Stimulated activated CD8-positive, alpha-beta memory T cell treated with anti-CD3 and anti-CD28 coated beads, Interleukin-4, amount 100 ng/mL, for 4 hours (primary cell): ENCODE measurements at regions not wholly inside any gene's neighbourhood (a gene's known extent, or its start where the extent isn't known, plus 50 kb on each side); places are given as distances from the start of the nearest gene placed in this dataset.

ENCODE experiments used
- DNase-seq, 2 donors: peaks; one replicate each; pipeline ENCODE4 v3.0.0-alpha.2; 2020; ENCODE audit warnings: low read depth in 2 of 2, low spot score in 1 of 2

DNA sequence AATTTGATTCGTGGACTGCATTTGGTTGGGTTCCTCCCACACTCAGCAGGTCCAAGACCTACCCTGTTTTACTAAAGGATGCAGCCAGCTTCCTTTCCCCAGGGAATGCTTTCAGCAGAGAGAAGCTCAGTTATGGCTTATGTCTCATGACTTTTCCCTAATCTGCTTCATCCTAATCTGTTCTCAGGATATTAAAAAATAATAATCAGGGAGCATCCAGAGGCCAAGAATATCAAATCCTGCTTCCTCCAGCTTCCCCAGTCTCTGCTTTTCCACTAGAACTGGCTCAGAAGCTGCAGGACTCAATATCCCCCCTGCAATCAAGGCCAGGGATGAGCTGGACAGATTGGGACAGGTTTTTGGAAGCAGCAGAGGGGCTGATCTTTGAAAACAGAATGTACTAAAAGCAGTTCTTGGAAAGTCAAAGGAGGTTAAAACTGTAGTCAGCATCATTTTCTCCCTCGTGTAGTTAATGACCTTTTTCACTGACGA, 326.9 kb upstream of the TNP1 start:
- no peak for DNase-seq

DNA sequence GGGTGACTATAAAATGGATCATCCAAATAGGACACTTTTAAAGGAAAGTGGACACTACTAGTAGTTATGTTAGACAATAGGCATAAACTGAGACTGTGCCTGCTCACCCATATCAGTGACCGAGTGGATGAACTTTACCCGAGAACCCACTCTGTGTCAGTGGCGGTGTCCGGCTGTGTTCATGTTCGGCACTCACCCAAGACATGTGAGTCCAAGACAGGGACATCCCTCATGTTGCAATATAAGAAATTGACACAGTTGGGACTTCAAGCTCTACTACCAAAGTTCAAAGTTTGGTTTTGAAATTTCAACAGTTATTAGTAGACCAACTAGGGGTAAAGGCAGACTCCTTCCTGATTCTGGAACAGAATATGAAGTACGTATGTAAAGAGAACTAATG, 326.3 kb upstream of the TNP1 start:
- no peak for DNase-seq

DNA sequence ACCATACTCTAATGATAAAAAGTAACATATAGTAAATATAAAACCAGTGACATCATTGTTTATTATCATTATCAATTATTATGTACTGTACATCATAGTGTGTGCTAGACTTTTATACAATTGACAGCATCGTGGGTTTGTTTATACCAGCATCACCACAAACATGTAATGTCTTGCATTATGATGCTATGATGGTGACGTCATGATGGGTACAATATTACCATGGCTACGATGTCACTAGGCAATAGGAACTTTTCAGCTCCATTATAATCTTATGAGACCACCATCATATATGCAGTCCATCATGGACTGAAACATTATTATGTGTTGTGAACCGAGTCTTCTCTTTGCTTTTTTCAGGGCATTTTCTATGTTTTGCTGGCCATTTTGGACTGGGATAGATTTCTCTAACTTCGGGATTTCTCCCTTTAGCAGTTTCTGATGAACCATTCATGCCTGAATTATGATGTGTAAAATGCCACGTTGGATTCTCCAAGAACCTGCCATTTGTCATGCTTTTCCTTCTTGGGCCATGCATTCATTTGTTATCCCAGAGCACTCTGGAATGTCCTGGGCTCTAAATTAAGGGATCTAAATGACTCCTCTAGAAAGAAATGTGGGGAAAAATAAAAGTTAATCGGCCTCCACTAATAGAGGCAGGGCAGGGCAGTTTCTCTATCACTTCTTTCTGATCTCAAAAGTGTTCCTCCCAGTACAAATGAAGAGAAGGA, 325.6 kb upstream of the TNP1 start:
- no peak for DNase-seq

DNA sequence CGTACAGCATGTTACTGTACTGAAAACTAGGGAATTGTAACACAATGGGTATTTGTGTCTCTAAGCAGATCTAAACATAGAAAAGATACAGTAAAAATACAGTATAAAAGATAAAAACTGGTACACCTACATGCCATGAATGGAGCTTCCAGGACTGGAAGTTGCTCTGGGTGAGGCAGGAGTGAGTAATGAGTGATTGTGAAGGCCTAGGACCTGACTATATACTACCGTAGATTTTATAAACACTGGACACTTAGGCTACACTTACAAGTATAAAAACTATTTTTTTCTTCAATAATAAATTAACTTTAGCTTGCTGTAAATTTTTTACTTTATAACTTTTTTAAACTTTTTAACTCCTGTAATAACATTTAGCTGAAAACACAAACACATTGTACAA, 324.4 kb upstream of the TNP1 start:
- DNase-seq: no peak

DNA sequence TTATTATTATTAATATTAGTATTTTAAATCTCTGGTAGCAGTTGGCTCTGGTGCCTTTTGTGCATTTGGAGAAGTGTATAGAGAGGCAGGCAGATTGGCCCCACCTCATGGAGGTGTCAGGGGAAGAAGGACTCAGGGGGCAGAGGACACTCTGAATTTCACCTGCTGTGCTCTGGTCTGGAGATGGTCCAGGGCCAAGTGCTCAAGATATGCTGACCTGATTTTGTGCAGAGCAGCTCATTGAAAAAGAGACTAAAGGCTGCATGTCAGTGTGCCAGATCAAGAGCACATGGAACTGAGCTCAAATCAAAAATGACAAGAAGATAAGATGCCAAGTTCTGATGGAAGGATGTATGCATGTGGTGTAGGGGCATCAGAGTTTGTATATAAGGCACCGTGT, 323.6 kb upstream of the TNP1 start:
- no peak for DNase-seq

DNA sequence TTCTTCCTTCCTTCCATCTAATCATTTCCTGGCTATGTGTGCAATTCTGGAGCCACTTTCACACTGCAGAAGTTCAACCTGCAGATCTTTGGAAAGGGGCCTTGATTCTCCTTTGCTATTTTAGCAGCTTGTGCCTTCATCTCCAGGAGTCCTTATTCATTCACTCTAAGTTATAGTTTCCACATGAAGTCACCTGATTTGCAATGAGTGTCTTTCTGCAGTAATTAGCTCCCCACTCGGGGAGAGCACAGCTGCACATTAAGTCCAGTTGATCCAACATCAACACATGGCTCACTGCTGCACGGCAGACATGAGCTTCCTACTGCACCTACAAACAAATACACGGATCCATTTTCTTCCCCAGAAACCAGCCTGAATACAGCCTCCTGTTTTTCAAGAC, 323.1 kb upstream of the TNP1 start:
- no peak for DNase-seq

DNA sequence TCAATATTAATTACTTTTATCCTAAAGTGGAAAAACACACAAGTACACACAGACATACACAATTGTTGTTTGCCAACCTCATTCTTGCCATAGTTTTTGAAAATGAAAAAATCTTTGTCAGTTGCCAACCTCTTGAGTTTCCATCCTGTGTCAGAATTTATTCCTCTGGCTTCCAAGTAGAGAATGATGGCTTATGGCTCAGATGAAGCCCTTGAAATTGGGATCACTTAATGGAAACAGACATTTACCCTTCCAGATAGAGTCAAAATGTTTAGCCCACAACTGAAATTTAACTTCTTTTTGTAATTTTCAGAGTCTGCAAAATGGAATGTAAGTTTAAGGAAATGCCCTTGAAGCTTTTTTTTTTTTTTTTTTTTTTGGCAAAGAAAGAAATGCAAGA, 321.6 kb upstream of the TNP1 start:
- DNase-seq: no peak

DNA sequence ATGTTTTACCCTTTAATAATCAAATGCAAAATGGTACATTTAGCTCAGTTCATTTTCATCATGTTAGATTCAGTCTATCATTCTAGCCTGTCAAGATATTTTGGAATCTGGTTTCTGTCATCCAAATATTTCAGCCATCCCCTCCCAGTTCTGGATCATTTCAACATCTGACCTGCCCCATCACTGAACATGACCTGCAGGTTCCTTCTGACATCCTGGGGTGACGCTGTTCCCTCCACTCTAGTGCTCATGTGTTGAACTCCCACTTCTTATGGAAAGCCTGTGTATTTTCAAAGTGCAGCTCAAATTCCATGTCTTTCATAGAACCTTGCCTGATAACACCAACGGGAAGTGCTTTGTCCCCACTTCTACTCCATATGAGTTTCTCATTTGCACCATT, 320.0 kb upstream of the TNP1 start:
- no peak for DNase-seq

DNA sequence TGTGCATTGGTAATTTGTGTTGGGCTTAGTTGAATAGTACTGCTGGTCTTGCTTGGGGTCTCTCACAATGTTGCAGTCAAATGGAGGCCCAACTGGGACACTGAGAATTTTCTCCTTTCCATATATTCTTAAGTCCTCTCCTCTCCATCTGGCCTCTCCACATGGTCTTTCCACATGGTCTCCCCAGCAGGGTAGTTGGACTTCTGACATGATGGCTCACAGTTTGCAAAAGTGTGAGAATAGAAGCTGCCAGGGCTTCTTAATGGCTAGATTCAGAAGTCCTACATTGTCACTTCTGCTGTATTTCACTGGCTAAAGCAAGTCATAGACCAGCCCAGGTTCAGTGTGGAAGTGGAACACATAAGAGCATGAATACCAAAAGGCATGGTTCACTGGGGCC, 318.5 kb upstream of the TNP1 start:
- no peak for DNase-seq

DNA sequence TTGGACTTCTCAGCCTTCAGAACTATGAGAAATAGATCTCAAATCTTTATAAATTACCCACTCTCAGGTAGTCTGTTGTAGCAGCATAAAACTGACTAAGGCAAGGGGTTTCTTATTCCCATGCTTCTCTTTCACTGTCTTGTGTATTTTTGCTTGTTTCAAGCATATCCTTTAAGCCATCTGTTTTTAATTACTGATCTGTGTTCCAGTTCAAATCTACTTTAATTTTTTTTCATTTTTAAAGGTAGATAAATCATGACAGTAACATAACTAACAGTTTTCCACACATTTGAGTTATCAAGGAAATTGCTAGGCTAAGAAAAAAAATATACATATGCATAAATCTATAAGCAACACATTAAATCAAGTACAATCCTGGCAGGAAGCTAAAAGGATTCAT, 317.9 kb upstream of the TNP1 start:
- DNase-seq: no peak

DNA sequence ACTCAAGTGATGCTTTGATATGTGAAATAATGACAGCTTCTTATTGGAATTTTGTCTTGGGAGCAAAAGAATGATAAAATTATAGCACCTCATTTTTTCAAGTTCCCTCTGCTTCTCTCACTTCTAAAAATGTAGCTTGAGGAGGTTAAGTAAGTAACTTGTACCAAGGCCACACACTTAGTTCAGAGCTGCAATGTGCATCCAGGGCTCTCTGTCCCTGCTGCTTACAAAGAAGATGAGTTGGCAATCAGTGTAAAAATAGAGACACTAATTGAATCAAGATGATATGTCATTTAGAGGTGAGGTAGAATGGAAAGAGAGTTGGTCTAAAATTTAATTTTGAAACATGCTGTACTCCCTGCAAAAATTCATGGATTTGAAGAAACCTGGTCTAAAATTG, 312.0 kb upstream of the TNP1 start:
- DNase-seq: no peak

DNA sequence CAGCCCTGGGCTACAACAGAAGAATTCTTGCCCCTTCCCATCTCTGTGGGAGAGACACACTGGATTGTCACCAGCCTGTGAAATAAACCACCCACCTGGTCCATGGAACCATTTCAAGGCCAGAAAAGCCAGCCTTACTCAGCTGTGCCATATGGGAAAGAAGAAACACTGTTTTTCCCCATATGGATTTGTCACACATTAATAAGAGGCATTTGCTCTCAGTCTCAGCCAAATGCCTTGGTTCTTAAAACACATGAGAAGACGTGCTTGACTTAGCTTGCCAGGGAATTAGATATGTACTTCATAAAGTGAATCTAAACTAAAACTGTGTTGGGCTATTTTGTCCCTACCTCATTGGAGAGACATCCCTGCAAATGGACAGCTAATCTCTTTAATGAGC, 308.6 kb upstream of the TNP1 start:
- DNase-seq: no peak

DNA sequence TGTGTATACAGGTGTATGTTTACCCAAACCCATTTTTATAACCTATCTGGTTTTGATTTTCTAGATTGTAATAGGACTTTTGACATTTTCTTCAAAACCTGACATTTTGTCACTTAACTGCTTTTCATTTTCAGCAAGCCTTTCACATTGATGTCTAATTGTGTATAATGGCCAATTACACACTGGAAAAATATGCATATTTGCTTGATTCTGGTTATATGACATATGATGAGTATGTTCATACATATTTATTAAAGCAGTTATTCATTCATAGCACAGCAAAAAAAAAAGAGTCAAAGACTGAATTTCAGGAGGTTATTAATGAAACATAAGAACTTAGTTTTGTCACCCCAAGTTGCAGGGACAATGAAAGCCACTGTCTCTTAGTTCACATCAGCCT, 307.7 kb upstream of the TNP1 start:
- no peak for DNase-seq

DNA sequence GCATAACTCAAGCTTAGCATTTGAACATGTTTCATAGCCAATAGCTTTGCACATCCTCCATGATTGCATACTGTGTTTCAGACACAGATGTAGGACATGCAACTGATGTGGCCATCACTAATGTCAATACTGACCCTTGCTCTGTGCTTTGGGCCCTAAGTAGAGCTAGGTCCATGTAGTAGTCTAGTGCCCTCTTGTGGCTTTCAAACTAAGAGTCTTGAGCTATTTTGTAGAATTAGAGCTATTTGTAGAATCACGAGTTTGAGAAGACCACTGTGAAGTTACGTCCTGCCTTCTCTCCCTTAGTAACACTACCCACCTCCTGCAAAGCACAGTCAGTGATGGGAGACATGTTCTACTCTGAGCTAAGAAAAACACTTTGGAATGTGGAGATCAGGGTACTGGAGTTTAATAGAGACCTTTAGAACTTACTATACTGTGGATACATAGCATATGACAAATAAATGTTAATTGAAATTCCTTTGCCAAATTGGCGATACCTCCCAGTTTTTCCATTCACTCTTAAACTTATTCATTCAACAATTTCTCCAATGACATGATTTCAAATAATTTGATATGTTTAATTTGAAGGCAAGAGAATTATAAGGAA, 306.5 kb upstream of the TNP1 start:
- DNase-seq: no peak

DNA sequence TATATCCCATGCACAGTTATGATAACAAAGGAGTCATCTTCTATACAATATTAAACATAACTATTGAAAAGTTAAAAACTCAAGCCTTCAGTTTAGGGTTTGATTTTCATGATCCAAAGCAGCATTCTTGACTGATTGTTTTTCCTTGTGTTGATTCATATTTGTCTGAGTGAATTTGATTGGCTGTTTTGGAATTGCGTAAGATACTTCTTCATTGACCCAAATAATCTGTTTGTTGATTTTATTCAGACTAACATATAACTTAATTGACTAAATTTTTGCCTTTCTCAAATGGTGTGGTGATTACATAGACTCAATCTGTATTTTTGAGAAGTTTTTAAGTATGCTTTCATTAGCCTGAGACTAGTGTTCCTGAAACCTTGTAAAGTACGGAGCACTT, 305.7 kb upstream of the TNP1 start:
- DNase-seq: no peak

DNA sequence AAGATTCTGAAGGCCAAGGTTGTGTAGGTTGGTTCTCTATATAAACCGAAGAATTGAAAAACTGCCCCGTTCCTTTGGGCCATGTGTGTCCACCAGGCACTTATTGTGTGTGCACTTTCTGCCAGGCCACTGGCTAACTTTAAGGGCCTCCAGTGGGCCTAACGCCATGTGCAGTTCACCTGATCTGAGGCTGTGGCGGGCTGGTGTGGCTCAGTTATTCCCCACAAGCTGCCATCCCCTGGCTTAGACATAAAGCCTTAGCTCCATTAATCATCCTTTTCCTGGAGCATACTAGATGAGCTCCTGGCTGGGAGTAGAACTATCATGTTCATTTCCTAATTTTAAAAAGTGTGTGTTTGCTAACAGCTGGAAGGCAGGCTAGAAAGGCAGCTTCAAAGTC, 304.1 kb upstream of the TNP1 start:
- no peak for DNase-seq

DNA sequence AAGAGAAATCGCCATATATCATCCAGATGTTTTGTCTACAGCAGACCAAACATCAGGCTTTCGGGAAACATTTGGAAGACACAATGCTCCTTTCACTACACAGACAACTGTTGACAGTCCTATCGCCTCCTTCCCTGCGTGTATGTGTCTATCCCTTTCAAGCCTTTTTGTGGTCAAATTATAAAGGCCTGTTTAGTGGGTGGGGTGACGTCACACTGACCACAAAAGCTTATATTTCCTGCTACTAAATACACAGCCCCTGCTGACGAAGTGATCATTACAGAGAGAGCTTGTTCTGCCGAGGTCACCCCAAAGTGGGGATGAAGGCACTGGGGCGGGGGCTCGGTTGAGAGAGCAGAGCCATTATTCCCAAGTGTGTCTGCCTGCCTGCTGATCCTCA, 302.7 kb upstream of the TNP1 start:
- DNase-seq: no peak

DNA sequence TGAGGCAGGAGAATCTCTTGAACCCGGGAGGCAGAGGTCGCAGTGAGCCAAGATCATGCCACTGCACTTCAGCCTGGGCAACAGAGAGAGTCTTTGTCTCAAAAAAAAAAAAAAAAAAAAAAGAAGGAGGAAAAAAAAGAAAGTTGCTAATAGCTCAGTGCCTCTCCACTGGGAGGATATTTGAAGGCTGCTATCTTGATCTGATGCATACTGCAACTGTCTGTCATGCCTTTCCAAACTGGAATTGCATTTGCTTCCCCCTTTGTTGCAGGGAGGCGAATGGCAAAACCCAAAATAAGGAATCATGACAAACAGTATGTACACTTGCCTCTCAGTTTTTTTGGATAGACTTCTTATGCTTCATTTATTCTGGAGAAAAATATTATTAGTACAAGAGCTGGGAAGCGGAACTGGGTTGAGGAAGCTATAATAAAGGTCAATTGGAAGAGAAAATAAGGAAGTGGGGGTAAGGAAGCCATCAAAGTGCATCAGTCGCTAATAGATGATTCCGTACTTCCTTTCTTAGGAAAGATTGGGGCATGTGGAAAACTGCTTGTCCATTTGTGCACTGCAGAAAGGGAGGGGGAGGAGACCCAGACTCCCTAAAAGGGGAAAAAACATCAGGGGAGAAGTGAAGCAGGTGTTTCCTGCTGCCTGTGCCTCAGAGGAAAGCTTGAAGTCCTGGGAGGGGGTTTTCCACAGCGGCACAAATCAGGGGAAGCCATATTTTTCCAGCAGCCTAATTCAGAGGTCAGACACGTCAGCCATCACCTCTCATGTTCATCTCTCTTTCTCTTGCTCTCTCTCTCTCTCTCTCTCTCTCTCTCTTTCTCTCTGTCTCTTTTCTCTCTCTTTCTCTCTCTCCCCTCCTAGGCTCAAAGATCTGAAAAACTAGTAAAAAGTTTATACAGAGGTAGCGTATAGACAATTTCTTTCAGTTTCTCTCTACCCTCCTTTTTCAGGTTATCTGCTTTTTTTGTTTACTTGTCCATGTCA, 301.4 kb upstream of the TNP1 start:
- DNase-seq: no peak

DNA sequence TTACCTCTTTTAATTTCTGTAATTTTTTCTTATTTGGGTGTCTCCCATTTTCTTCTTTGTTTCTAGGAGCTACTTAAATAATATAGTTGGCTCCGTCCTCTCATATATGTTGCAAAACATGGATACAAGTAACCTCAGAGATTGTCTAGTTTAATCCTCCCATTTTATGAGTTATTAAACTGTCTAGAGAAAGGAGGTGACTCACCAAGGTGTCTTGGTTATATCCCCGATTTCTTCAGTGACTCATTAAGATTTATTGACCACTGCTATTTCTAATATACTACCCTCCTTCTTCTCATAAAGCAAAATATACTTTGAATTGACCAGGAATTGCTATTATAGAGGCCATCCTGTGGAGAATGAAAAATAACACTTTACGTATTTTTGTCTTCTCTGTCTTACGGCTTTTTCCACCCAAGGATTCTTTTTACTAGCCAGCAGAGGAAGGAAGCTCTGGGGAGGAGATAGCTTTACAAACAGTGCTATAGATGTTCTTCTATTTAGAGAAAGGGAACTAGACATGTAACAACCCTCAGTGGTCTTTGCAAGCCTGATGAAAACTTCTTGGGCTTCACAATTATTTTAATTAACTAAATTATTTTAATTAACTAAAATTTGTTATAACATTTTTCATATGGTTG, 300.4 kb upstream of the TNP1 start:
- DNase-seq: no peak

DNA sequence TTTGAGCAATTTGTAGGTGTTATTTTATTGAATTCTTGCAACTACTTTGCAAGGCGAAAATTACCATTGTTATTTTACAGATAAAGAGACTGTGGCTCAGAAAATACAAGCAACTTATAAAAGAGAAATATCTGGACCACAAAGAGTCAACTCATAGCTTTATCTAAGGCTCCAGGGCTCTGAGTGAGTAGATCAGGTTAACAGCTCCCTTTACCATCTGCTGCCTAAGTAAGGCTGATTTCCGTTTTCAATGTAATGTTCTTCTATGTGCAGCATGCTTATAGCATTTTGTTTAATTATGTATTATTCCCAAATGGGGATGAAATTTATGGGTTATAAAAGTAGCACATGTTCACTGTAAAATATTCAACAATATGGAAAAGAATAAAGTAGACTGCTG, 299.1 kb upstream of the TNP1 start:
- no peak for DNase-seq

DNA sequence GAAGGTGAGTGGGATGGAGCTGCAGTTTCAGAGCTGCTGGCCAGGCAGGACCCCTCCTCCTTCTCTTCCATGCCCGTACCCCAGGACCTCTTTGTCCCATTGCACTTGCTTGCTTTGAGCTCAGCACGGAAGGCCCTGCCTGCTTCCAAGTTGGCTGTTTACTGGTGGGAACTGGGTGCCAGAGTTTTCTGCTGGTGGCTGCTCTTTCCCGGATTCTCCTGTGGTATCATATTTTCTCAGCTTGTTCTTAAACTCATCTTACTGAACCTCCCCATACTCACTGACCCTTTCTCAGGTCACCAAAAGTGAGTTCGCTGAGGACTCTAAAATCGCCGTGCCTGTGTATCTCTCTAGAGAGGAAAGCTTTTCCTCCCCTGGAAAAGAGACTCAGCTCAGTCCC, 297.7 kb upstream of the TNP1 start:
- no peak for DNase-seq
